Caki2 (cell line): ENCODE measurements at regions not wholly inside any gene's neighbourhood (a gene's known extent, or its start where the extent isn't known, plus 50 kb on each side); places are given as distances from the start of the nearest gene placed in this dataset.

Experiments
- DNase-seq: peaks from one replicate; pipeline ENCODE4 v3.0.0-alpha.2; 2015; ENCODE audit warnings: low read depth
- in situ Hi-C: cut with HindIII; loops from 2 replicates; pipeline ENCODE4 v1.10.0; 2016; ENCODE audit warnings: low sequenced_read_pairs, low pct_unique_long_range_greater_than_20kb, mixed read lengths

GRCh38 chr4:132839070-132839469, 310.0 kb upstream of the PCDH10 start:
- in situ Hi-C loops = no loop called here

GRCh38 chr4:132859929-132860328, 289.2 kb upstream of the PCDH10 start:
- no peak for DNase-seq
- in situ Hi-C loops = no loop called here

More at GRCh38 chr4:132839070-132839469, 310.0 kb upstream of the PCDH10 start:
- no peak for DNase-seq

- no peak for DNase-seq
- in situ Hi-C loops = no loop called here
Measured at GRCh38 chr4:132860976-132861375, 288.1 kb upstream of the PCDH10 start.

- in situ Hi-C loops = no loop called here
- no peak for DNase-seq
Measured at GRCh38 chr4:132863619-132864018, 285.5 kb upstream of the PCDH10 start.

- in situ Hi-C loops = no loop called here
- no peak for DNase-seq
Measured at GRCh38 chr4:132865458-132865857, 283.6 kb upstream of the PCDH10 start.

GRCh38 chr4:132865922-132866321, 283.2 kb upstream of the PCDH10 start:
- in situ Hi-C loops = no loop called here

GRCh38 chr4:132866616-132867015, 282.5 kb upstream of the PCDH10 start:
- in situ Hi-C loops = no loop called here
- DNase-seq = no peak

More at GRCh38 chr4:132865922-132866321, 283.2 kb upstream of the PCDH10 start:
- no peak for DNase-seq

GRCh38 chr4:132893787-132894186, 255.3 kb upstream of the PCDH10 start:
- no peak for DNase-seq
- in situ Hi-C loops = no loop called here

- in situ Hi-C loops = no loop called here
- no peak for DNase-seq
Measured at GRCh38 chr4:132901224-132901623, 247.9 kb upstream of the PCDH10 start.

GRCh38 chr4:132910229-132910748, 238.8 kb upstream of the PCDH10 start:
- in situ Hi-C loops = no loop called here
- DNase-seq = no peak

- in situ Hi-C loops = no loop called here
- no peak for DNase-seq
Measured at GRCh38 chr4:132918096-132918495, 231.0 kb upstream of the PCDH10 start.

- DNase-seq = no peak
- in situ Hi-C loops = no loop called here
Measured at GRCh38 chr4:132923516-132923915, 225.6 kb upstream of the PCDH10 start.

- DNase-seq = no peak
- in situ Hi-C loops = no loop called here
Measured at GRCh38 chr4:132934911-132935310, 214.2 kb upstream of the PCDH10 start.

GRCh38 chr4:132955146-132955545, 193.9 kb upstream of the PCDH10 start:
- in situ Hi-C loops = no loop called here
- DNase-seq = no peak

- in situ Hi-C loops = no loop called here
- no peak for DNase-seq
Measured at GRCh38 chr4:132956962-132957361, 192.1 kb upstream of the PCDH10 start.

GRCh38 chr4:132958457-132959263, 190.4 kb upstream of the PCDH10 start:
- in situ Hi-C loops = no loop called here
- DNase-seq = no peak

- in situ Hi-C loops = no loop called here
- no peak for DNase-seq
Measured at GRCh38 chr4:132981611-132982010, 167.5 kb upstream of the PCDH10 start.

GRCh38 chr4:132982151-132982550, 166.9 kb upstream of the PCDH10 start:
- in situ Hi-C loops = no loop called here
- no peak for DNase-seq

- in situ Hi-C loops = no loop called here
Measured at GRCh38 chr4:132991111-132991510, 158.0 kb upstream of the PCDH10 start.

GRCh38 chr4:132992686-132993085, 156.4 kb upstream of the PCDH10 start:
- DNase-seq = no peak
- in situ Hi-C loops = no loop called here

More at GRCh38 chr4:132991111-132991510, 158.0 kb upstream of the PCDH10 start:
- no peak for DNase-seq
